ENCODE measurements at regions not wholly inside any gene's neighbourhood (a gene's known extent, or its start where the extent isn't known, plus 50 kb on each side); places are given as distances from the start of the nearest gene placed in this dataset.

DNA sequence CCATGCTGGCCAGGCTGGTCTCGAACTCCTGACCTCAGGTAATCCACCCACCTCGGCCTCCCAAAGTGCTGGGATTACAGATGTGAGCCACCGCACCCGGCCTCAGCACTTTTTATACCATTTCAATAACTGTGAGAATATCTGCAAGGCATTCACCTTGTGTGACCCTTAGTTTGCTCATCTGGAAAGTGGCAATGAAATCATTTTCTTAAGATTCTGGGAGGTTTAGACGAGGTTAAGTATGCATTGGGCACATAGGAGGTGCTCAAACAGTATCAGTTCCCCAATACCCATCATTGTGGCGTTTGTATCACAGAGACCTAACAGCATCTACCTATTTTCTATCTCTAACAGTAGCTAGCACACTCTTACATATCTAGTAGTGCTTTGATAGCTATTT is 481.9 kb upstream of the ERCC4 start:
- Histone ChIP-seq H3K36me3 (replicated peaks in 1 of 2; ENCODE audit: control insufficient read depth in 1 of 2, insufficient read depth in 2 of 2, low read length in 2 of 2) (no peaks in the 10 kb centered on the region), H4K20me1 (ENCODE audit: insufficient read depth, low read length) (no peaks in the 10 kb centered on the region), H3K4me1 (ENCODE audit: insufficient read depth, low read length) (peaks cover 26% of the 10 kb centered on the region), H3K9ac (ENCODE audit: insufficient read depth, low read depth, low read length) (no peak overlapping the region), H3K27me3 (ENCODE audit: control insufficient read depth in 1 of 2, insufficient read depth in 2 of 2, low read length in 2 of 2) (no peaks in the 10 kb centered on the region), H3K27ac (ENCODE audit: extremely low read length, insufficient read depth, low read length) (no peak overlapping the region), H3K4me3 (replicated peaks in 1 of 3; ENCODE audit: insufficient read depth in 1 of 3, low read depth in 2 of 3, low read length in 3 of 3) (no peak overlapping the region), H3K79me2 (ENCODE audit: insufficient read depth, low read length) (no peaks in the 10 kb centered on the region), H3K4me2 (ENCODE audit: low read depth, low read length) (no peak overlapping the region), H3K9me3 (ENCODE audit: low read length) (no peaks in the 10 kb centered on the region), H2AFZ (ENCODE audit: low read length) (no peak overlapping the region)
- ATAC-seq (no peak), FAIRE-seq (no peak), DNase-seq (ENCODE audit: low spot score) (no peak)
- in situ Hi-C loops (cut with HindIII; ENCODE audit: extremely low pct_ligation_motif_present, low pct_unique_long_range_greater_than_20kb) = no loop called here
- POLR2A ChIA-PET = no interaction called here
- BruUV-seq (replicated peaks) = no TSS peak
- 23% methylated on average over 6 of the region's 6 CpGs for WGBS (ENCODE audit: low lambda C conversion rate)
- intact Hi-C loops (cut with micrococcal nuclease; ENCODE audit: unreplicated experiment) = loop anchor here (5.0 kb wide), 1 partner anchor 541 kb away; no protein-coding TSS in a partner anchor
- CTCF ChIA-PET (ENCODE audit: low intra/inter-chr PET ratio, low total read pairs) = no interaction called here
- TF ChIP-seq ZNF569 (CRISPR knock-in tag; IDR thresholded peaks at IDR 0.05; ENCODE audit: borderline replicate concordance) (no peak), RBAK (CRISPR knock-in tag; IDR thresholded peaks at IDR 0.05) (no peak), ZNF282 (IDR thresholded peaks at IDR 0.05; ENCODE audit: partially characterized antibody) (no peak), MTF1 (CRISPR knock-in tag; IDR thresholded peaks at IDR 0.05) (no peak), MATR3 (CRISPR knock-in tag; IDR thresholded peaks at IDR 0.05) (no peak), TBL1XR1 (IDR thresholded peaks at IDR 0.05; ENCODE audit: borderline replicate concordance, low read length, partially characterized antibody) (no peak), RAD51 (IDR thresholded peaks at IDR 0.05; ENCODE audit: borderline replicate concordance) (no peak), CBFB (CRISPR knock-in tag; IDR thresholded peaks at IDR 0.05) (no peak), NR2F1 (CRISPR knock-in tag; IDR thresholded peaks at IDR 0.05) (no peak), ZNF737 (CRISPR knock-in tag; IDR thresholded peaks at IDR 0.05; ENCODE audit: borderline replicate concordance) (no peak), NCOA1 (CRISPR knock-in tag; IDR thresholded peaks at IDR 0.05) (no peak)
- TF ChIP-seq, protein P1, sequence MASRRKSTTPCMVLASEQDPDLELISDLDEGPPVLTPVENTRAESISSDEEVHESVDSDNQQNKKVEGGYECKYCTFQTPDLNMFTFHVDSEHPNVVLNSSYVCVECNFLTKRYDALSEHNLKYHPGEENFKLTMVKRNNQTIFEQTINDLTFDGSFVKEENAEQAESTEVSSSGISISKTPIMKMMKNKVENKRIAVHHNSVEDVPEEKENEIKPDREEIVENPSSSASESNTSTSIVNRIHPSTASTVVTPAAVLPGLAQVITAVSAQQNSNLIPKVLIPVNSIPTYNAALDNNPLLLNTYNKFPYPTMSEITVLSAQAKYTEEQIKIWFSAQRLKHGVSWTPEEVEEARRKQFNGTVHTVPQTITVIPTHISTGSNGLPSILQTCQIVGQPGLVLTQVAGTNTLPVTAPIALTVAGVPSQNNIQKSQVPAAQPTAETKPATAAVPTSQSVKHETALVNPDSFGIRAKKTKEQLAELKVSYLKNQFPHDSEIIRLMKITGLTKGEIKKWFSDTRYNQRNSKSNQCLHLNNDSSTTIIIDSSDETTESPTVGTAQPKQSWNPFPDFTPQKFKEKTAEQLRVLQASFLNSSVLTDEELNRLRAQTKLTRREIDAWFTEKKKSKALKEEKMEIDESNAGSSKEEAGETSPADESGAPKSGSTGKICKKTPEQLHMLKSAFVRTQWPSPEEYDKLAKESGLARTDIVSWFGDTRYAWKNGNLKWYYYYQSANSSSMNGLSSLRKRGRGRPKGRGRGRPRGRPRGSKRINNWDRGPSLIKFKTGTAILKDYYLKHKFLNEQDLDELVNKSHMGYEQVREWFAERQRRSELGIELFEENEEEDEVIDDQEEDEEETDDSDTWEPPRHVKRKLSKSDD (CRISPR knock-in tag; IDR thresholded peaks at IDR 0.05; ENCODE audit: low read depth) = no peak
- TF ChIP-seq, protein P2, sequence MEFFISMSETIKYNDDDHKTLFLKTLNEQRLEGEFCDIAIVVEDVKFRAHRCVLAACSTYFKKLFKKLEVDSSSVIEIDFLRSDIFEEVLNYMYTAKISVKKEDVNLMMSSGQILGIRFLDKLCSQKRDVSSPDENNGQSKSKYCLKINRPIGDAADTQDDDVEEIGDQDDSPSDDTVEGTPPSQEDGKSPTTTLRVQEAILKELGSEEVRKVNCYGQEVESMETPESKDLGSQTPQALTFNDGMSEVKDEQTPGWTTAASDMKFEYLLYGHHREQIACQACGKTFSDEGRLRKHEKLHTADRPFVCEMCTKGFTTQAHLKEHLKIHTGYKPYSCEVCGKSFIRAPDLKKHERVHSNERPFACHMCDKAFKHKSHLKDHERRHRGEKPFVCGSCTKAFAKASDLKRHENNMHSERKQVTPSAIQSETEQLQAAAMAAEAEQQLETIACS (CRISPR knock-in tag; IDR thresholded peaks at IDR 0.05) = no peak
- TF ChIP-seq, protein P3, sequence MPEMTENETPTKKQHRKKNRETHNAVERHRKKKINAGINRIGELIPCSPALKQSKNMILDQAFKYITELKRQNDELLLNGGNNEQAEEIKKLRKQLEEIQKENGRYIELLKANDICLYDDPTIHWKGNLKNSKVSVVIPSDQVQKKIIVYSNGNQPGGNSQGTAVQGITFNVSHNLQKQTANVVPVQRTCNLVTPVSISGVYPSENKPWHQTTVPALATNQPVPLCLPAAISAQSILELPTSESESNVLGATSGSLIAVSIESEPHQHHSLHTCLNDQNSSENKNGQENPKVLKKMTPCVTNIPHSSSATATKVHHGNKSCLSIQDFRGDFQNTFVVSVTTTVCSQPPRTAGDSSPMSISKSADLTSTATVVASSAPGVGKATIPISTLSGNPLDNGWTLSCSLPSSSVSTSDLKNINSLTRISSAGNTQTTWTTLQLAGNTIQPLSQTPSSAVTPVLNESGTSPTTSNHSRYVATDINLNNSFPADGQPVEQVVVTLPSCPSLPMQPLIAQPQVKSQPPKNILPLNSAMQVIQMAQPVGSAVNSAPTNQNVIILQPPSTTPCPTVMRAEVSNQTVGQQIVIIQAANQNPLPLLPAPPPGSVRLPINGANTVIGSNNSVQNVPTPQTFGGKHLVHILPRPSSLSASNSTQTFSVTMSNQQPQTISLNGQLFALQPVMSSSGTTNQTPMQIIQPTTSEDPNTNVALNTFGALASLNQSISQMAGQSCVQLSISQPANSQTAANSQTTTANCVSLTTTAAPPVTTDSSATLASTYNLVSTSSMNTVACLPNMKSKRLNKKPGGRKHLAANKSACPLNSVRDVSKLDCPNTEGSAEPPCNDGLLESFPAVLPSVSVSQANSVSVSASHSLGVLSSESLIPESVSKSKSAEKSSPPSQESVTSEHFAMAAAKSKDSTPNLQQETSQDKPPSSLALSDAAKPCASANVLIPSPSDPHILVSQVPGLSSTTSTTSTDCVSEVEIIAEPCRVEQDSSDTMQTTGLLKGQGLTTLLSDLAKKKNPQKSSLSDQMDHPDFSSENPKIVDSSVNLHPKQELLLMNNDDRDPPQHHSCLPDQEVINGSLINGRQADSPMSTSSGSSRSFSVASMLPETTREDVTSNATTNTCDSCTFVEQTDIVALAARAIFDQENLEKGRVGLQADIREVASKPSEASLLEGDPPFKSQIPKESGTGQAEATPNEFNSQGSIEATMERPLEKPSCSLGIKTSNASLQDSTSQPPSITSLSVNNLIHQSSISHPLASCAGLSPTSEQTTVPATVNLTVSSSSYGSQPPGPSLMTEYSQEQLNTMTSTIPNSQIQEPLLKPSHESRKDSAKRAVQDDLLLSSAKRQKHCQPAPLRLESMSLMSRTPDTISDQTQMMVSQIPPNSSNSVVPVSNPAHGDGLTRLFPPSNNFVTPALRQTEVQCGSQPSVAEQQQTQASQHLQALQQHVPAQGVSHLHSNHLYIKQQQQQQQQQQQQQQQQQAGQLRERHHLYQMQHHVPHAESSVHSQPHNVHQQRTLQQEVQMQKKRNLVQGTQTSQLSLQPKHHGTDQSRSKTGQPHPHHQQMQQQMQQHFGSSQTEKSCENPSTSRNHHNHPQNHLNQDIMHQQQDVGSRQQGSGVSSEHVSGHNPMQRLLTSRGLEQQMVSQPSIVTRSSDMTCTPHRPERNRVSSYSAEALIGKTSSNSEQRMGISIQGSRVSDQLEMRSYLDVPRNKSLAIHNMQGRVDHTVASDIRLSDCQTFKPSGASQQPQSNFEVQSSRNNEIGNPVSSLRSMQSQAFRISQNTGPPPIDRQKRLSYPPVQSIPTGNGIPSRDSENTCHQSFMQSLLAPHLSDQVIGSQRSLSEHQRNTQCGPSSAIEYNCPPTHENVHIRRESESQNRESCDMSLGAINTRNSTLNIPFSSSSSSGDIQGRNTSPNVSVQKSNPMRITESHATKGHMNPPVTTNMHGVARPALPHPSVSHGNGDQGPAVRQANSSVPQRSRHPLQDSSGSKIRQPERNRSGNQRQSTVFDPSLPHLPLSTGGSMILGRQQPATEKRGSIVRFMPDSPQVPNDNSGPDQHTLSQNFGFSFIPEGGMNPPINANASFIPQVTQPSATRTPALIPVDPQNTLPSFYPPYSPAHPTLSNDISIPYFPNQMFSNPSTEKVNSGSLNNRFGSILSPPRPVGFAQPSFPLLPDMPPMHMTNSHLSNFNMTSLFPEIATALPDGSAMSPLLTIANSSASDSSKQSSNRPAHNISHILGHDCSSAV (CRISPR knock-in tag; IDR thresholded peaks at IDR 0.05; ENCODE audit: borderline replicate concordance) = no peak
